HFF-Myc (cell line): ENCODE measurements at regions not wholly inside any gene's neighbourhood (a gene's known extent, or its start where the extent isn't known, plus 50 kb on each side); places are given as distances from the start of the nearest gene placed in this dataset.

Experiments used
- DNase-seq: peaks from one replicate; pipeline ENCODE4 v3.0.0-alpha.2; 2011; ENCODE audit warnings: low read depth; ENCODE audit errors: extremely low read depth
- H3K4me3 ChIP-seq: replicated peaks from 2 replicates; pipeline ENCODE4 v1.5.1; 2011; ENCODE audit warnings: low read depth, mild to moderate bottlenecking, control low read depth, low read length
- CTCF ChIP-seq: IDR thresholded peaks from 2 replicates; pipeline ENCODE4 v1.5.1; 2012; ENCODE audit warnings: mild to moderate bottlenecking, low read depth, low read length, control low read depth; ENCODE audit errors: missing control alignments

DNA sequence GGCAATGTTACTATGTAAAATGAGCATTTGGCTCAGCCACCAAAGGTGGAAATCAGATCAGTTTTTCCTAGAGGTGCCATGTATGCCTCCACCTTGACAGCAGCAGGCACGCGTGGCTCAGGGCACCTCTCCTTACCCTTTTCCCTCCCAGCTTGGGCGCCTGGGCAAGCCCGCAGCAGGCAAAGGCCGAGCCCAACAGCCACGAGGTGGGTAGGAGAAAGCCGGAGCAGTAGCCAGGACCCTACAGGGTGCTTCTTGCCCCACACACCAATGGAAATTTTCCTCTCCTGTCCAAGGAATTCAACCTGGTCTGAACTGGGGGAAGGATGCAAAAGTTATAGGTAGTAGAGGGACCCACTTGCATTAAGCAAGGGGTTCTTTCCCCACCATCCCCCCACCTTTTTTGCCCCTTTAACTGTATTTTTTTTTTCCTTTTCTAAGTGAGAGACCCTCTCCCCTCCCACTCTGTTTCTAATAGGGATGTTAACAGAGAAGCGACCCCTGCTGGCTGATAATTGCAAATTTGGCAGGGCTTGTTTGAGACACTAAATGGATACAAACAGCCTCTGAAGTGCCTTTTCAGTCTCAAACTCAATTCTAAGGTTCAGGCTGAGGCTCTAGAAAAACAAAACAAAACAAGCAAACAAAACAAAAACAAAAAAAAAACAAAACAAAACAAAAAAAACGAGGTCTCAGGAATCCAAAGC lies 895.1 kb downstream of the PCDH18 start:
- H3K4me3 ChIP-seq, result no peak overlapping the region
- TF ChIP-seq CTCF, result peak; percentile 20
- no peak for DNase-seq

GRCh38 chr4:136636155-136636554 lies 896.1 kb downstream of the PCDH18 start:
- TF ChIP-seq CTCF, result no peak
- DNase-seq, result no peak

DNA sequence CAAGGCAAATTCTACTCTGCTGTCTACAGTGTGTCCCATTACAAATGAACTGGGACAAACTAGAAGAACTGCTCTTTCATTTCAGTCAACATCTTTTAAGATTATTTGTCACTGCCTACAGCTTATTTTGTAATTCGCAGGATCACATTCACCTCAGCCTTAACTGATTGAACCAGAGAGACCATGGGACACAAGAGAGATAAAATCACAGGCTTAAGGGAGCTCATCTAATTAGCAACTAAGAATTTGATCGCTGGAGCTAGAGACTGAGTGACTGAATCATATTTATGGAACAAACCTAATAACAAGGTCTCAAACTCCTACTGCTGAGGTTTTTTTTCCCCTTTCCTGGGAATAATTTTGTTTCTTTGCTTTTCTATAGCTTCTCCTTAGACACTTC lies 898.2 kb downstream of the PCDH18 start:
- DNase-seq, result no peak
- no peak for TF ChIP-seq CTCF

More at GRCh38 chr4:136636155-136636554, 896.1 kb downstream of the PCDH18 start:
- no peak overlapping the region for H3K4me3 ChIP-seq

DNA sequence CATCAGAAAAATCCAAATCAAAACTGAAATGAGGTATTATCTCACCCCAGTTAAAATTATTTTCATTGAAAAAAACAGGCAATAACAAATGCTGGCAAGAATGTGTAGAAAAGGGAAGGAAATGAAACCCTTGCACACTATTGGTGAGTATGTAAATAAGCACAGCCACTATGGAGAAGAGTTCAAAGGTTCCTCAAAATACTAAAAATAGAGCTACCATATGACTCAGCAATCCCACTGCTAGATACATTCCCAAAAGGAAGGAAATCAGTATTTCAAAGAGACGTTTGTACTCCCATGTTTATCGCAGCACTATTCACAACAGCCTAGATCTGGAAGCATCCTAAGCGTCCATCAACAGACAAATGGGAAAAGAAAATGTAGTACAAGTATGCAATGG lies 932.4 kb downstream of the PCDH18 start:
- DNase-seq, result no peak
- no peak overlapping the region for H3K4me3 ChIP-seq
- TF ChIP-seq CTCF, result no peak

More for the DNA sequence above, 898.2 kb downstream of the PCDH18 start:
- H3K4me3 ChIP-seq, result no peak overlapping the region

DNA sequence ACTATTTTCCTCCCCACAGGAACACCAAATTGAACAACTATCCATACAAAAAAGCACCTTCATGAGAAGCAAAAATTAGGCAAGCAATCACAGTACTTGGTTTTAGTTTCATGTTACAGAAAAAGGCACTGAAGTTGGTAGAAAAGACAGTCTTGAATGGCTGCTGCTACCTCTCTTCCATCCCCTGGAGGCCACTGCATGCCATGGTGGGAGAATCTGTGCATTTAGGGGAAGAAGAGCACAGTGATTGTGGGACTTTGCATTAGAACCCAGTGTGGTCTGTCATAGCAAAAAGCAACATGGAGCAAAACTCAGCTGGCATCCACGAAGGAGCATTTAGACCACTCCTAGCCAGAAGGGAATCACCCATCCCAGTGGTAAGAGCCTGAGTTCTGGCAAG lies 941.9 kb downstream of the PCDH18 start:
- no peak for TF ChIP-seq CTCF
- H3K4me3 ChIP-seq, result no peak overlapping the region
- DNase-seq, result no peak

DNA sequence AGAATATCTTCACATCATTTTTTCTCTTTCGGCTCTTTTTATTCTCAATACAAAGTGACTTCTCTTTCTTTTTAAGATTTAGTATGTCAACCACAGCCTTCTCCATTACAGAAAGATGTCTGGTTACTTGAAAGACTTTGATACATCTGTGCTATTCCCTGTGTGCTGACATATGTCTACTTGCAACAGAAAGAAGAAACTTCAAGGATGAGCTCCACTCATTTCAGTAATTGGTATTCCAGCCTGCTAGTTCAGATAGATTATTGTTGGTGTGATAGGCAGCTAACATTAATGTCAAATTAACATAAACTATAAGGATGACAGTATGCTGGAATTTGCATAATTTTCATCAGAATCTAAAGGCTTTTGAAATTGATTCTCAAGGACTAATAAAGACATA lies 948.7 kb downstream of the PCDH18 start:
- TF ChIP-seq CTCF, result no peak
- DNase-seq, result no peak
- H3K4me3 ChIP-seq, result no peak overlapping the region

DNA sequence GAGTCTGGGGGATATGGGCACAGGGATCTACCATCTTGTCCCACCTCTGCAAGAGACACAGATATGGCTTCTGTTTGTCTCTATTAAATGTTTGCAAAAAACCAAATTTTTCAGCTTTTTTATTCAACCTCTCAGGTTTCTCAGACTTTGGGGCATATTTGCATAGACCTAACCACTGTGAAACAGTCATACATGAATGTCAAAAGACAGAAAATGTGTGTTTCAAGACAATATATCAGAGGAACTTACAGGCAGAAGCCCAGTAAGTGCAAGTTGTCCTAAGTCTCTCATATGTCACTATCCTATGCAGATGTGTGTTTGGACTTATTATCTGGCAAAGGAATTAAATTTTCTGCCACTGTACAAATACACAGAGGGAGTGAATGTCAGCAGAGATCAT lies 951.2 kb downstream of the PCDH18 start:
- no peak overlapping the region for H3K4me3 ChIP-seq
- TF ChIP-seq CTCF, result no peak
- DNase-seq, result no peak
